ENCODE measurements at regions not wholly inside any gene's neighbourhood (a gene's known extent, or its start where the extent isn't known, plus 50 kb on each side); places are given as distances from the start of the nearest gene placed in this dataset.

GRCh38 chr15:95647531-95648277, 682.8 kb upstream of the NR2F2 start:
- H3K36me3 ChIP-seq (ENCODE audit: control insufficient read depth, insufficient read depth, low read length): no peaks in the 10 kb centered on the region
- no peaks in the 10 kb centered on the region for H3K79me2 ChIP-seq (ENCODE audit: control insufficient read depth, insufficient read depth, low read length)
- H4K20me1 ChIP-seq (ENCODE audit: control insufficient read depth, extremely low read depth, insufficient read depth, low read length): no peaks in the 10 kb centered on the region
- no peaks in the 10 kb centered on the region for H3K4me1 ChIP-seq (ENCODE audit: control insufficient read depth, extremely low read depth, insufficient read depth, low read length)
- H3K27me3 ChIP-seq (ENCODE audit: control insufficient read depth, insufficient read depth, low read length): no peaks in the 10 kb centered on the region
- no peak overlapping the region for H3K4me2 ChIP-seq (ENCODE audit: extremely low read depth, insufficient read depth, low read length)
- H3K27ac ChIP-seq (ENCODE audit: insufficient read depth, low read length): no peak overlapping the region
- DNase-seq (ENCODE audit: low read depth in 2 of 2): no peak
- no peak overlapping the region for H3K4me3 ChIP-seq (replicated peaks in 1 of 4; ENCODE audit: control extremely low read depth in 1 of 4, insufficient read depth in 1 of 4, low read depth in 3 of 4, low read length in 4 of 4)
- H3K9me3 ChIP-seq (ENCODE audit: control insufficient read depth, insufficient read depth, low read depth, low read length): no peaks in the 10 kb centered on the region
- H2AFZ ChIP-seq (ENCODE audit: low read length): no peak overlapping the region
- H3K9ac ChIP-seq (ENCODE audit: insufficient read depth, low read length): no peak overlapping the region
- no peak for TF ChIP-seq EZH2 (IDR thresholded peaks at IDR 0.05; ENCODE audit: low read length, missing control alignments)
- no peak for TF ChIP-seq CTCF (conservative IDR thresholded peaks at IDR 0.05 in 1 of 2, IDR thresholded peaks at IDR 0.05 in 1 of 2; ENCODE audit: low read depth in 1 of 2, low read length in 2 of 2)

- no peak overlapping the region for H3K4me3 ChIP-seq (replicated peaks in 1 of 4; ENCODE audit: control extremely low read depth in 1 of 4, insufficient read depth in 1 of 4, low read depth in 3 of 4, low read length in 4 of 4)
- H3K79me2 ChIP-seq (ENCODE audit: control insufficient read depth, insufficient read depth, low read length): no peaks in the 10 kb centered on the region
- no peaks in the 10 kb centered on the region for H3K9me3 ChIP-seq (ENCODE audit: control insufficient read depth, insufficient read depth, low read depth, low read length)
- TF ChIP-seq CTCF (conservative IDR thresholded peaks at IDR 0.05 in 1 of 2, IDR thresholded peaks at IDR 0.05 in 1 of 2; ENCODE audit: low read depth in 1 of 2, low read length in 2 of 2) (no peak), EZH2 (IDR thresholded peaks at IDR 0.05; ENCODE audit: low read length, missing control alignments) (no peak)
- H3K27ac ChIP-seq (ENCODE audit: insufficient read depth, low read length): no peak overlapping the region
- no peaks in the 10 kb centered on the region for H3K36me3 ChIP-seq (ENCODE audit: control insufficient read depth, insufficient read depth, low read length)
- no peaks in the 10 kb centered on the region for H3K4me1 ChIP-seq (ENCODE audit: control insufficient read depth, extremely low read depth, insufficient read depth, low read length)
- no peak overlapping the region for H3K4me2 ChIP-seq (ENCODE audit: extremely low read depth, insufficient read depth, low read length)
- DNase-seq (ENCODE audit: low read depth in 2 of 2): no peak
- H3K9ac ChIP-seq (ENCODE audit: insufficient read depth, low read length): no peak overlapping the region
- H3K27me3 ChIP-seq (ENCODE audit: control insufficient read depth, insufficient read depth, low read length): no peaks in the 10 kb centered on the region
- H2AFZ ChIP-seq (ENCODE audit: low read length): no peak overlapping the region
- no peaks in the 10 kb centered on the region for H4K20me1 ChIP-seq (ENCODE audit: control insufficient read depth, extremely low read depth, insufficient read depth, low read length)
Measured at GRCh38 chr15:95653361-95653805, 677.1 kb upstream of the NR2F2 start.

GRCh38 chr15:95655089-95655607, 675.4 kb upstream of the NR2F2 start:
- no peak overlapping the region for H3K9ac ChIP-seq (ENCODE audit: insufficient read depth, low read length)
- H3K27me3 ChIP-seq (ENCODE audit: control insufficient read depth, insufficient read depth, low read length): no peaks in the 10 kb centered on the region
- H3K27ac ChIP-seq (ENCODE audit: insufficient read depth, low read length): no peak overlapping the region
- H3K4me3 ChIP-seq (replicated peaks in 1 of 4; ENCODE audit: control extremely low read depth in 1 of 4, insufficient read depth in 1 of 4, low read depth in 3 of 4, low read length in 4 of 4): no peak overlapping the region
- H3K79me2 ChIP-seq (ENCODE audit: control insufficient read depth, insufficient read depth, low read length): no peaks in the 10 kb centered on the region
- H3K36me3 ChIP-seq (ENCODE audit: control insufficient read depth, insufficient read depth, low read length): no peaks in the 10 kb centered on the region
- no peaks in the 10 kb centered on the region for H3K9me3 ChIP-seq (ENCODE audit: control insufficient read depth, insufficient read depth, low read depth, low read length)
- TF ChIP-seq CTCF (conservative IDR thresholded peaks at IDR 0.05 in 1 of 2, IDR thresholded peaks at IDR 0.05 in 1 of 2; ENCODE audit: low read depth in 1 of 2, low read length in 2 of 2) (no peak), EZH2 (IDR thresholded peaks at IDR 0.05; ENCODE audit: low read length, missing control alignments) (no peak)
- H2AFZ ChIP-seq (ENCODE audit: low read length): no peak overlapping the region
- DNase-seq (ENCODE audit: low read depth in 2 of 2): no peak
- no peaks in the 10 kb centered on the region for H4K20me1 ChIP-seq (ENCODE audit: control insufficient read depth, extremely low read depth, insufficient read depth, low read length)
- H3K4me1 ChIP-seq (ENCODE audit: control insufficient read depth, extremely low read depth, insufficient read depth, low read length): no peaks in the 10 kb centered on the region
- no peak overlapping the region for H3K4me2 ChIP-seq (ENCODE audit: extremely low read depth, insufficient read depth, low read length)

Measured in fibroblast of lung (primary cell).